Upper lobe of left lung (tissue), 4 donors: ENCODE measurements at regions not wholly inside any gene's neighbourhood (a gene's known extent, or its start where the extent isn't known, plus 50 kb on each side); places are given as distances from the start of the nearest gene placed in this dataset.

ENCODE experiments used
- POLR2A ChIP-seq, 4 donors: fragments of 450-650 bp; IDR thresholded peaks; one replicate each; pipeline ENCODE4 v1.5.1; 2016 to 2017; ENCODE audit warnings: antibody characterized with exemption in 4 of 4, mild to moderate bottlenecking in 2 of 4
- POLR2AphosphoS5 ChIP-seq, 2 donors: sonication (generic); formaldehyde crosslinking; IDR thresholded peaks; one replicate each; pipeline ENCODE4 v1.5.1; 2017; ENCODE audit warnings: antibody characterized with exemption in 2 of 2
- TF ChIP-seq, protein P1 (sequence below), 6 experiments: fragments of 450-650 bp in 4 of 6; fragments of 200-600 bp in 2 of 6; sonication (generic) in 2 of 6; IDR thresholded peaks; one replicate each; pipeline ENCODE4 v1.5.1; 2016 to 2019; ENCODE audit warnings: antibody characterized with exemption in 6 of 6

DNA sequence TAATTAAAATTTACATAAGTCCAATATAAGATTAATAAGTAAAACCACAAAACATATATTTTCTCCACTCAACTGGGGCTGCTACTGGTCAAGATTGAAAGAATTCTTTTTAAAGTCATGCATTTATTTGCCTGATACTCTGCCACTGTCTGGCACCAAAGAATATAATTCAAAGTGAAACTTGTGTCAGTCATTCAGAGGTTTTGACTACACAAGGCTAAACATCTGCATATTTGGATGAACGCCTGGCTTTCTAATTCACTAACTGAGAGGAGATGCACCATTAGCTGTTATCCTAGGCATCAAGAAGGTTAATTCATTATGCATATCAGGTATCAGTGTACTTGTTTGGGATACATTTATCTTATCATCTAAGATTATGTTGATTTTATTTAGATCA, 598.5 kb downstream of the CENPC start:
- TF ChIP-seq, protein P1, sequence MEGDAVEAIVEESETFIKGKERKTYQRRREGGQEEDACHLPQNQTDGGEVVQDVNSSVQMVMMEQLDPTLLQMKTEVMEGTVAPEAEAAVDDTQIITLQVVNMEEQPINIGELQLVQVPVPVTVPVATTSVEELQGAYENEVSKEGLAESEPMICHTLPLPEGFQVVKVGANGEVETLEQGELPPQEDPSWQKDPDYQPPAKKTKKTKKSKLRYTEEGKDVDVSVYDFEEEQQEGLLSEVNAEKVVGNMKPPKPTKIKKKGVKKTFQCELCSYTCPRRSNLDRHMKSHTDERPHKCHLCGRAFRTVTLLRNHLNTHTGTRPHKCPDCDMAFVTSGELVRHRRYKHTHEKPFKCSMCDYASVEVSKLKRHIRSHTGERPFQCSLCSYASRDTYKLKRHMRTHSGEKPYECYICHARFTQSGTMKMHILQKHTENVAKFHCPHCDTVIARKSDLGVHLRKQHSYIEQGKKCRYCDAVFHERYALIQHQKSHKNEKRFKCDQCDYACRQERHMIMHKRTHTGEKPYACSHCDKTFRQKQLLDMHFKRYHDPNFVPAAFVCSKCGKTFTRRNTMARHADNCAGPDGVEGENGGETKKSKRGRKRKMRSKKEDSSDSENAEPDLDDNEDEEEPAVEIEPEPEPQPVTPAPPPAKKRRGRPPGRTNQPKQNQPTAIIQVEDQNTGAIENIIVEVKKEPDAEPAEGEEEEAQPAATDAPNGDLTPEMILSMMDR (IDR thresholded peaks at IDR 0.05) = no peak
- TF ChIP-seq POLR2AphosphoS5 (IDR thresholded peaks at IDR 0.05) = no peak
- TF ChIP-seq POLR2A (IDR thresholded peaks at IDR 0.05) = no peak
